ENCODE measurements at regions not wholly inside any gene's neighbourhood (a gene's known extent, or its start where the extent isn't known, plus 50 kb on each side); places are given as distances from the start of the nearest gene placed in this dataset.

- peak; percentile 30 for ATAC-seq (ENCODE audit: poor library complexity)
- intact Hi-C loops (cut with DNase I): no loop called here
- peak; percentile 59 for DNase-seq
Measured at GRCh38 chr9:109590966-109591365, 92.9 kb upstream of the PTPN3 start.

DNA sequence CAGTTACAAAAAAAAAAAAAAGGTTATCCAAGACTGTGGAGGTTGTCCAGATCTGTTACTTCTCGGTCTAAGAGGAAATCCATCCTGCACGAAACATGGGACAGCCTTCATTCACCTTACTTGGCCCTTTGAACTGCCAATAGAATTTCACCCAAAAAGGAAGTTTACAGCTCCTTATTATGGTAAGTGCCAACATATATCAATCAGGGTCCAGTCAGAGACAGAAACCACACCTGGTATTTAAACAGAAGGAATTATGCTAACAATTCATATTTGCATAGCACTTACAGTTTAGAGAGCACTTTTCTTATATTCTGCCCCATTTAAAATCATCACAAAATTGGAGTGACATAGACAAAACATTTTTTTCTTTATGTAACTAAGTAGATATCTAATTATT, 93.6 kb upstream of the PTPN3 start:
- DNase-seq: no peak
- ATAC-seq (ENCODE audit: poor library complexity): no peak
- intact Hi-C loops (cut with DNase I): no loop called here

- intact Hi-C loops (cut with DNase I): no loop called here
- ATAC-seq (ENCODE audit: poor library complexity) (no peak), DNase-seq (no peak)
Measured at GRCh38 chr9:109593612-109594011, 95.5 kb upstream of the PTPN3 start.

- DNase-seq: no peak
- intact Hi-C loops (cut with DNase I): no loop called here
- ATAC-seq (ENCODE audit: poor library complexity): no peak
Measured at GRCh38 chr9:109597496-109597895, 99.4 kb upstream of the PTPN3 start.

GRCh38 chr9:109599131-109599530, 101.0 kb upstream of the PTPN3 start:
- intact Hi-C loops (cut with DNase I): no loop called here
- no peak for ATAC-seq (ENCODE audit: poor library complexity)
- DNase-seq: no peak

DNA sequence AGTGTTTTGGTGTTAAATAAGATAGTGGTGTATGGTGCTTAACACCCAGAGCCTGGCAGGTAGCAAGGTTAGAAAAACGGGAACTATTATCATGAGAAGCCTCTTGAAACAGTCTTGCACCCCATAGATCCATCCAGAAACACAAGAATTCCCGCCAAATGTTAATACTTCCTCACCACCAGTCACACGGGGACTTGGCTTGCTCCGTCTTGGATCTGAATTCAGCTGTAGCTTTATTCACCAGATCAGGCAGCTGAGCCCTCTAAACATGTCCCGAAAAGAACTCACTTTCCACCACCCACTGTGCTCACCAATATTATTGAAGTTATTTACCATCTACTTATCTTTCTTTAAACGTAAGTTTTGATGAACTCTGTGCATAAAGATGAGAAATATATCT, 101.6 kb upstream of the PTPN3 start:
- DNase-seq (no peak), ATAC-seq (ENCODE audit: poor library complexity) (no peak)

DNA sequence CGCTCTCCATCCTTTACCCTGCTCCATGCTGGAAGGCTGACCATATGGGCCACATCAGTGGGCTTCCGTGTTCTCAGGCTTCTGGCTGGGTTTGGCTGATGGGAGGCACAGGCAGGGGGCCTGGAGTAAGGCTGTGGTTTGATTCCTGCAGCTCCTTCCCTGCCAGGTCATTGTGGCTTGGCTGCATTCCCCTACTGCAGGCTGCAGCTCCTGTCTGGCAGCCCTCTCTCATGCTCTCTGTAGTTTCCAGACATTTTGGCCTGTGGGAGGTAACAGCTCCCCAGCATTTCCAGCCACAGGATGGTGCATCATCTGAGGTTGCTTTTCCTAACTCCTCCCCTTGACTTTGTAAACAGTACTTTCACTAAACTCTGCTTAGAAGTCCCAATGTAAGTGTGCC, 102.0 kb upstream of the PTPN3 start:
- intact Hi-C loops (cut with DNase I): no loop called here
- no peak for DNase-seq
- ATAC-seq (ENCODE audit: poor library complexity): no peak

More for the DNA sequence above, 101.6 kb upstream of the PTPN3 start:
- intact Hi-C loops (cut with DNase I): no loop called here

DNA sequence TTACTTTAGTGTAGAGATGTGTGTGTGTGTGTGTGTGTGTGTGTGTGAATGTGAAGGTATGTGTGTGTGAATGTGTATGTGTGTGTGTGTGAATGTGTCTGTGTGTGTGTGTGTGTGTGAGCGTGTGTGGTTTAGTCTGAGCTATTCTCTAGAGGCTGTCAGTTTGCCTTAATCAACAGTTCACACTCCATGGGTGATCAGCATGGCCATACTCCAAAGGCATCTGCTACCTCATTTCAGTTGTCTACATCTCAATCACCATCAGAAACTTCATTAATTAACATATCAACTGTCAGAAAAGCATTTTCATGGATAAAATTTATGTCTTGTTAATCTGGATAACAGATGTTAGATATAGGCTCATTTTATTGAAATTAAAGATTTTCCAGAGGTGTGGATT, 103.1 kb upstream of the PTPN3 start:
- no peak for DNase-seq
- intact Hi-C loops (cut with DNase I): no loop called here

DNA sequence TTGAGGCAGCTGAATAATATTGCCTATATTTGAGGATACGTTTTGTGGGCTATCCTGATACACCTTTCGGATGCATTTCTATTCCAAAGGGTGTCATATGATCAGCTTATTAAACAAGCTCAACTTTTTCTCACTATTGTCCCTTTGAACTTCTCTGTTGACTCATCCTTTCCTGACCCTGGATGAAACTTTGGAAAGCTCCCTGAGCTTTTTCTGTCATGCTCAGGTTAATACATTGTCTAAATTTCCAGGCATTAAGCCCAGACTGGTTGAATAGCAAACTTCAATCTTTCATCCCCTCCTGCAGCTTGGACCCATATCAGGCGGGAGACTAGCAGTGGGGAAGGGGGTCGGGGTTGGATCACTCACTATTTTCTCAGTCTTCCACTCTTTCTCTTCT, 104.9 kb upstream of the PTPN3 start:
- DNase-seq (no peak), ATAC-seq (ENCODE audit: poor library complexity) (no peak)
- intact Hi-C loops (cut with DNase I): no loop called here

More for the DNA sequence above, 103.1 kb upstream of the PTPN3 start:
- no peak for ATAC-seq (ENCODE audit: poor library complexity)

DNA sequence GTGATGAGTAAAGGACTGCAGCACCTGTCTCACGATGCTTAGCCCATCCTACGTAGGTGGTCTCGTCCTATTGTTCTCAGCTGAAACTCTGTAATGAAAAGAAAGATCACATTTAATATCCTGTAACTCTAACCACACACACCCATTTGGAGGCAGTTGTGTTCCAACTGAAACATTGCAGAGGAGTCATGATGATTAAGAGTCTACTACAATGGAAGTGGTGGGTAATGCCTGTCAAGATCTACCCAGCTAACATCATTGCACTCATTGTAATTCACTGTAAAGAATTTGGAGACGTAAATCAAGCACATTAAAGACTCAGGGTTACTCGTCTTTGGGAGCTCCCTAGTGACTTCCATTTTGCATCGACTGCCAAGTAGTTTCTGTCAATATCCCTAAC, 106.0 kb upstream of the PTPN3 start:
- DNase-seq: no peak
- intact Hi-C loops (cut with DNase I): no loop called here
- no peak for ATAC-seq (ENCODE audit: poor library complexity)

DNA sequence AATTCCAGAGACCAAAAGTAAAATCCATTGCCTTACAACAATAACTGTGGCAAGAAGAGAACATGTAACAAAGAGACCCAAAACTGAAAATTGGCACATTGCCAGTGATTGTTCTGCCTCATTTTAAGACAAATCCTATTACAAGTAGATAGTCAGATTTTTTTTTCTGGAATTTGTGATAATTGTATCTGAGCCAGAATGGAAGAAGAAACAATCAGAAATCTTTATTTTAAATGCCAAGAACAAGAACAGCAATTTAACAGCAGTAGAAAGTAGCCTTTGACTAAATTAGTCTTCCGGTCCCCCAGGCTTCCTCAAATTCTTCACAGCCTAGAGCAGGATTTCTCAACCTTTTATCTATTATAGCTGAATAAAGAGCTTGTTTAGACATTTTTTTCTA, 106.7 kb upstream of the PTPN3 start:
- DNase-seq: no peak
- intact Hi-C loops (cut with DNase I): no loop called here
- no peak for ATAC-seq (ENCODE audit: poor library complexity)

DNA sequence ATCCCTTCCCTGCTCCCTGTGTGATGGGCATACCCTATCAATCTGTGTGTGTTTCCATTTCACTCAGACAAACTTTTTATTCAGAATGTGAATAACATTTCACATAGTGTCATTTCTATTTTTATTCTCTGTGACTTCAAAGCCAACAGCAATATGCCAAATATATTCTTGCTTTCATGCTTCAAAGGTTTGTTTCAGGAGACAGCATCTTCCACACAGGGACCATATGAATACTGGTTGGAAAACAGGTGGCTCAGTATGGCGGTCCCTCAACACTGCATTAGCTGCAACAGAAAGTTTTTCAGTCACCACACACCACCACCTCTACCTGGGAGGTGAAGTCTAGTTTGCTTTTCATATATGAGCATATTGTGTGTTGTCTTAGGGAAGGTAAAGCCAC, 111.0 kb upstream of the PTPN3 start:
- intact Hi-C loops (cut with DNase I): no loop called here
- ATAC-seq (ENCODE audit: poor library complexity) (no peak), DNase-seq (no peak)

GRCh38 chr9:109616571-109617120, 118.5 kb upstream of the PTPN3 start:
- no peak for DNase-seq
- intact Hi-C loops (cut with DNase I): no loop called here
- no peak for ATAC-seq (ENCODE audit: poor library complexity)

DNA sequence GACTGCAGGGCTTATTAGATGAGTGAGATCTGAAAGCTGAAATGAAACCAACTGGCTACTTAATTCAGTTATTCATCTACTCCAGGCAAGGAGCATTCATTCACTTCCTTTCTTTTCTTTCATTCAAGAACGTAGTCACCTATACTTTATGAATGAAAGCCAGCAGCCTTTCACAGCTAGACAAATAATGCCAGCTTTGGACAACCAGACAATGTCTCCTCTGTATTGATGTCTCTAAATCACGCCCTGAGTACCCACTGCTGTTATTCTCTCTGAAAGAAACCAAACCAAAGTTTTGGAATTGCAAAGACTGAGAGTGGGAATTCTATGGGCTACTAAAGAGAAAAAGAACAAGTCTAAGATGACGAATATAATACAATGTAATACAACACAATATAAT, 121.2 kb upstream of the PTPN3 start:
- no peak for DNase-seq
- intact Hi-C loops (cut with DNase I): no loop called here
- ATAC-seq (ENCODE audit: poor library complexity): no peak

DNA sequence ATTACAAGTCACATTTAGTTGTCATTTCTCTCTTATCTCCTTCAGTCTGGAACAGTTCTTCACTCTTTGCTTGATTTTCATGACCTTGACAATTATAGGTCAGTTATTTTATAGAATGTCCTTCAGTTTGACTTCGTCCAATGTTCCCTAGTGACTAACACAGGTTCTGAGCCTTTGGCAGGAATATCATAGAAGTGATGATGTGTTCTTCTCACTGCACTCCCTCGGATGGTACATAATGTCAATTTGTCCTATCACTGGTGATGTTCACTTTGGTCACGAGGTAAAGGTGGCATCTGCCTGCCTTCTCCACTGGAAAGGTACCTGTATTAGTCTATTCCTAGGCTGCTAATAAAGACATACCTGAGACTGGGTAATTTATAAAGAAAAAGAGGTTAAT, 126.0 kb upstream of the PTPN3 start:
- peak; percentile 57 for ATAC-seq (ENCODE audit: poor library complexity)

GRCh38 chr9:109624896-109625295, 126.8 kb upstream of the PTPN3 start:
- DNase-seq: no peak
- intact Hi-C loops (cut with DNase I): no loop called here
- ATAC-seq (ENCODE audit: poor library complexity): no peak

More for the DNA sequence above, 126.0 kb upstream of the PTPN3 start:
- no peak for DNase-seq
- intact Hi-C loops (cut with DNase I): no loop called here

GRCh38 chr9:109627042-109627441, 128.9 kb upstream of the PTPN3 start:
- DNase-seq: peak; percentile 45
- ATAC-seq (ENCODE audit: poor library complexity): peak; percentile 93
- intact Hi-C loops (cut with DNase I): no loop called here

- no peak for DNase-seq
- intact Hi-C loops (cut with DNase I): no loop called here
Measured at GRCh38 chr9:109629615-109630014, 131.5 kb upstream of the PTPN3 start.

GRCh38 chr9:109632817-109633216, 134.7 kb upstream of the PTPN3 start:
- intact Hi-C loops (cut with DNase I): no loop called here
- ATAC-seq (ENCODE audit: poor library complexity): no peak
- DNase-seq: no peak

More at GRCh38 chr9:109629615-109630014, 131.5 kb upstream of the PTPN3 start:
- ATAC-seq (ENCODE audit: poor library complexity): no peak

GRCh38 chr9:109639674-109640579, 140.1 kb upstream of the PALM2AKAP2 start:
- DNase-seq (peak; percentile 50), ATAC-seq (ENCODE audit: poor library complexity) (peak; percentile 87)
- intact Hi-C loops (cut with DNase I): no loop called here
